Testis (tissue), 2 donors: ENCODE measurements at regions not wholly inside any gene's neighbourhood (a gene's known extent, or its start where the extent isn't known, plus 50 kb on each side); places are given as distances from the start of the nearest gene placed in this dataset.

ENCODE experiments used
- POLR2A ChIP-seq: fragments of 450-650 bp; IDR thresholded peaks from one replicate; pipeline ENCODE4 v1.6.1; 2017; ENCODE audit warnings: antibody characterized with exemption, mild to moderate bottlenecking, moderate library complexity
- TF ChIP-seq, protein P1 (sequence below), 3 experiments: fragments of 450-650 bp in 2 of 3; fragments of 200-600 bp in 1 of 3; sonication (generic) in 1 of 3; IDR thresholded peaks; one replicate each; pipeline ENCODE4 v1.5.1; 2016 to 2019; ENCODE audit warnings: antibody characterized with exemption in 3 of 3, mild to moderate bottlenecking in 2 of 3, moderate library complexity in 1 of 3

GRCh38 chr13:44128552-44129001 lies 245.0 kb upstream of the SERP2 start:
- TF ChIP-seq, protein P1, sequence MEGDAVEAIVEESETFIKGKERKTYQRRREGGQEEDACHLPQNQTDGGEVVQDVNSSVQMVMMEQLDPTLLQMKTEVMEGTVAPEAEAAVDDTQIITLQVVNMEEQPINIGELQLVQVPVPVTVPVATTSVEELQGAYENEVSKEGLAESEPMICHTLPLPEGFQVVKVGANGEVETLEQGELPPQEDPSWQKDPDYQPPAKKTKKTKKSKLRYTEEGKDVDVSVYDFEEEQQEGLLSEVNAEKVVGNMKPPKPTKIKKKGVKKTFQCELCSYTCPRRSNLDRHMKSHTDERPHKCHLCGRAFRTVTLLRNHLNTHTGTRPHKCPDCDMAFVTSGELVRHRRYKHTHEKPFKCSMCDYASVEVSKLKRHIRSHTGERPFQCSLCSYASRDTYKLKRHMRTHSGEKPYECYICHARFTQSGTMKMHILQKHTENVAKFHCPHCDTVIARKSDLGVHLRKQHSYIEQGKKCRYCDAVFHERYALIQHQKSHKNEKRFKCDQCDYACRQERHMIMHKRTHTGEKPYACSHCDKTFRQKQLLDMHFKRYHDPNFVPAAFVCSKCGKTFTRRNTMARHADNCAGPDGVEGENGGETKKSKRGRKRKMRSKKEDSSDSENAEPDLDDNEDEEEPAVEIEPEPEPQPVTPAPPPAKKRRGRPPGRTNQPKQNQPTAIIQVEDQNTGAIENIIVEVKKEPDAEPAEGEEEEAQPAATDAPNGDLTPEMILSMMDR (IDR thresholded peaks at IDR 0.05): no peak
- no peak for TF ChIP-seq POLR2A
